Stomach smooth muscle (tissue), 2 donors: ENCODE measurements at regions not wholly inside any gene's neighbourhood (a gene's known extent, or its start where the extent isn't known, plus 50 kb on each side); places are given as distances from the start of the nearest gene placed in this dataset.

ENCODE experiments used
- H3K27ac ChIP-seq: one replicate; pipeline ENCODE4 v1.7.0; 2013; ENCODE audit warnings: mild to moderate bottlenecking, low read length, inconsistent platforms
- H3K27me3 ChIP-seq, 2 donors: one replicate each; pipeline ENCODE4 v1.7.0; 2013; ENCODE audit warnings: low read length in 2 of 2; ENCODE audit not compliant: insufficient read depth in 2 of 2, control insufficient read depth in 1 of 2
- H3K36me3 ChIP-seq, 2 donors: one replicate each; pipeline ENCODE4 v1.7.0; 2013; ENCODE audit warnings: low read length in 2 of 2; ENCODE audit not compliant: control insufficient read depth in 2 of 2, insufficient read depth in 2 of 2
- H3K4me1 ChIP-seq: one replicate; pipeline ENCODE4 v1.7.0; 2013; ENCODE audit warnings: low read length; ENCODE audit not compliant: control insufficient read depth, insufficient read depth
- H3K4me3 ChIP-seq, 2 donors: one replicate each; pipeline ENCODE4 v1.7.0; 2013; ENCODE audit warnings: low read length in 2 of 2
- H3K9ac ChIP-seq, 2 donors: one replicate each; pipeline ENCODE4 v1.7.0; 2013; ENCODE audit warnings: low read length in 2 of 2, mild to moderate bottlenecking in 1 of 2
- H3K9me3 ChIP-seq, 2 donors: one replicate each; pipeline ENCODE4 v1.7.0; 2013; ENCODE audit warnings: low read length in 2 of 2; ENCODE audit not compliant: control insufficient read depth in 2 of 2
- donor health status: healthy.
- donor health status: Pancreatic carcinoma.

GRCh38 chr14:97603201-97603600 lies 806.0 kb downstream of the VRK1 start:
- Histone ChIP-seq H3K9me3 (no peaks in the 10 kb centered on the region), H3K36me3 (no peaks in the 10 kb centered on the region), H3K27ac (no peak overlapping the region), H3K4me3 (no peak overlapping the region), H3K4me1 (no peaks in the 10 kb centered on the region), H3K27me3 (peaks cover 2 to 7% of the 10 kb centered on the region in 2 donors), H3K9ac (no peak overlapping the region)

GRCh38 chr14:97604731-97605130 lies 807.5 kb downstream of the VRK1 start:
- Histone ChIP-seq H3K27me3 (peaks cover 2 to 7% of the 10 kb centered on the region in 2 donors), H3K36me3 (no peaks in the 10 kb centered on the region), H3K4me3 (no peak overlapping the region), H3K9ac (no peak overlapping the region), H3K9me3 (no peaks in the 10 kb centered on the region), H3K4me1 (no peaks in the 10 kb centered on the region), H3K27ac (no peak overlapping the region)

GRCh38 chr14:97618401-97618800 lies 821.2 kb downstream of the VRK1 start:
- peaks cover 0 to 8% of the 10 kb centered on the region in 2 donors for H3K9me3 ChIP-seq
- no peak overlapping the region for H3K27ac ChIP-seq
- no peak overlapping the region for H3K4me3 ChIP-seq
- no peak overlapping the region for H3K9ac ChIP-seq
- H3K36me3 ChIP-seq, result no peaks in the 10 kb centered on the region
- no peaks in the 10 kb centered on the region for H3K27me3 ChIP-seq
- no peaks in the 10 kb centered on the region for H3K4me1 ChIP-seq

- Histone ChIP-seq H3K4me3 (no peak overlapping the region), H3K4me1 (no peaks in the 10 kb centered on the region), H3K9me3 (peaks cover 0 to 8% of the 10 kb centered on the region in 2 donors), H3K9ac (no peak overlapping the region), H3K27me3 (no peaks in the 10 kb centered on the region), H3K27ac (no peak overlapping the region), H3K36me3 (no peaks in the 10 kb centered on the region)
Measured at GRCh38 chr14:97618917-97619690, 821.9 kb downstream of the VRK1 start.

- H3K4me1 ChIP-seq, result no peaks in the 10 kb centered on the region
- H3K27me3 ChIP-seq, result no peaks in the 10 kb centered on the region
- H3K4me3 ChIP-seq, result no peak overlapping the region
- no peak overlapping the region for H3K27ac ChIP-seq
- peaks cover 0 to 4% of the 10 kb centered on the region in 2 donors for H3K9me3 ChIP-seq
- H3K36me3 ChIP-seq, result no peaks in the 10 kb centered on the region
- no peak overlapping the region for H3K9ac ChIP-seq
Measured at GRCh38 chr14:97620066-97620465, 822.9 kb downstream of the VRK1 start.

GRCh38 chr14:97624985-97625384 lies 827.8 kb downstream of the VRK1 start:
- H3K4me1 ChIP-seq, result no peaks in the 10 kb centered on the region
- H3K4me3 ChIP-seq, result no peak overlapping the region
- no peak overlapping the region for H3K9ac ChIP-seq
- H3K27me3 ChIP-seq, result no peaks in the 10 kb centered on the region
- H3K9me3 ChIP-seq, result no peaks in the 10 kb centered on the region
- no peaks in the 10 kb centered on the region for H3K36me3 ChIP-seq
- no peak overlapping the region for H3K27ac ChIP-seq

GRCh38 chr14:97625477-97625876 lies 828.3 kb downstream of the VRK1 start:
- no peak overlapping the region for H3K27ac ChIP-seq
- no peaks in the 10 kb centered on the region for H3K36me3 ChIP-seq
- no peaks in the 10 kb centered on the region for H3K4me1 ChIP-seq
- no peak overlapping the region for H3K9ac ChIP-seq
- no peaks in the 10 kb centered on the region for H3K27me3 ChIP-seq
- H3K4me3 ChIP-seq, result no peak overlapping the region
- no peaks in the 10 kb centered on the region for H3K9me3 ChIP-seq

GRCh38 chr14:97626088-97626487 lies 828.9 kb downstream of the VRK1 start:
- Histone ChIP-seq H3K27me3 (no peaks in the 10 kb centered on the region), H3K9me3 (no peaks in the 10 kb centered on the region), H3K27ac (no peak overlapping the region), H3K36me3 (no peaks in the 10 kb centered on the region), H3K4me1 (no peaks in the 10 kb centered on the region), H3K9ac (no peak overlapping the region), H3K4me3 (no peak overlapping the region)

GRCh38 chr14:97630249-97630648 lies 833.1 kb downstream of the VRK1 start:
- H3K4me3 ChIP-seq, result no peak overlapping the region
- no peaks in the 10 kb centered on the region for H3K27me3 ChIP-seq
- no peak overlapping the region for H3K9ac ChIP-seq
- H3K9me3 ChIP-seq, result no peaks in the 10 kb centered on the region
- no peak overlapping the region for H3K27ac ChIP-seq
- no peaks in the 10 kb centered on the region for H3K4me1 ChIP-seq
- no peaks in the 10 kb centered on the region for H3K36me3 ChIP-seq

- no peaks in the 10 kb centered on the region for H3K4me1 ChIP-seq
- no peak overlapping the region for H3K9ac ChIP-seq
- H3K4me3 ChIP-seq, result no peak overlapping the region
- no peak overlapping the region for H3K27ac ChIP-seq
- H3K9me3 ChIP-seq, result no peaks in the 10 kb centered on the region
- no peaks in the 10 kb centered on the region for H3K27me3 ChIP-seq
- H3K36me3 ChIP-seq, result no peaks in the 10 kb centered on the region
Measured at GRCh38 chr14:97633131-97633738, 836.1 kb downstream of the VRK1 start.

GRCh38 chr14:97634751-97635150 lies 837.6 kb downstream of the VRK1 start:
- no peaks in the 10 kb centered on the region for H3K4me1 ChIP-seq
- peak overlapping the region; percentile 70 to 85 for H3K4me3 ChIP-seq
- peak overlapping the region; percentile 22 to 50 for H3K9ac ChIP-seq
- H3K27me3 ChIP-seq, result no peaks in the 10 kb centered on the region
- H3K9me3 ChIP-seq, result no peaks in the 10 kb centered on the region
- H3K27ac ChIP-seq, result no peak overlapping the region
- H3K36me3 ChIP-seq, result no peaks in the 10 kb centered on the region
